WTC11 (cell line): ENCODE measurements at regions not wholly inside any gene's neighbourhood (a gene's known extent, or its start where the extent isn't known, plus 50 kb on each side); places are given as distances from the start of the nearest gene placed in this dataset.

Source experiments
- ATAC-seq: fragments of 200-7000 bp; cut with Tn5 transposase; 2 replicates; pipeline ENCODE4 v1.10.0; 2021; ENCODE audit warnings: mild to moderate bottlenecking, moderate library complexity
- CTCF ChIA-PET: fragments of 300-600 bp; sonication (Branson Sonifier 250); formaldehyde crosslinking; loops from one replicate; lab custom pipeline; 2021; ENCODE audit warnings: antibody characterized with exemption; lab: Charles Lee
- POLR2A ChIA-PET: fragments of 350-600 bp; sonication (Branson Sonifier 250); formaldehyde crosslinking; loops from one replicate; lab custom pipeline; 2021; ENCODE audit warnings: antibody characterized with exemption; lab: Charles Lee
- DNase-seq: peaks from one replicate; pipeline ENCODE4 v3.0.0; 2021; ENCODE audit warnings: low spot score
- H3K27ac Mint-ChIP-seq: 2 replicates; pipeline ENCODE4 v1.8.0; 2021; ENCODE audit warnings: mixed read lengths
- H3K27me3 Mint-ChIP-seq: 2 replicates; pipeline ENCODE4 v1.8.0; 2021; ENCODE audit warnings: low read depth, mild to moderate bottlenecking, moderate library complexity, mixed read lengths
- H3K36me3 Mint-ChIP-seq: 2 replicates; pipeline ENCODE4 v1.8.0; 2021; ENCODE audit warnings: mixed read lengths
- H3K4me1 Mint-ChIP-seq: 2 replicates; pipeline ENCODE4 v1.8.0; 2022; ENCODE audit warnings: mixed read lengths
- H3K4me3 Mint-ChIP-seq: 2 replicates; pipeline ENCODE4 v1.8.0; 2021; ENCODE audit warnings: mild to moderate bottlenecking, moderate library complexity, mixed read lengths
- H3K9me3 Mint-ChIP-seq: 2 replicates; pipeline ENCODE4 v1.8.0; 2021; ENCODE audit warnings: mixed read lengths
- AFF4 ChIP-seq: sonication (generic); formaldehyde crosslinking; IDR thresholded peaks from 2 replicates; pipeline ENCODE4 v1.8.1; 2023; ENCODE audit warnings: mild to moderate bottlenecking, missing genetic modification reagents, borderline replicate concordance
- CREB1 ChIP-seq: sonication (generic); formaldehyde crosslinking; IDR thresholded peaks from 2 replicates; pipeline ENCODE4 v1.8.0; 2023; ENCODE audit warnings: mild to moderate bottlenecking, missing genetic modification reagents
- CREM ChIP-seq: sonication (generic); formaldehyde crosslinking; IDR thresholded peaks from 2 replicates; pipeline ENCODE4 v1.8.1; 2022; ENCODE audit warnings: mild to moderate bottlenecking, missing genetic modification reagents, moderate library complexity
- E2F5 ChIP-seq: sonication (generic); formaldehyde crosslinking; IDR thresholded peaks from 2 replicates; pipeline ENCODE4 v1.8.1; 2022; ENCODE audit warnings: mild to moderate bottlenecking, moderate library complexity, missing genetic modification reagents
- EMX1 ChIP-seq: fragments of 250-450 bp; sonication (Bioruptor Pico); IDR thresholded peaks from 2 replicates; pipeline ENCODE4 v1.8.0; 2021; ENCODE audit warnings: mild to moderate bottlenecking
- ESRRA ChIP-seq: sonication (generic); formaldehyde crosslinking; IDR thresholded peaks from 2 replicates; pipeline ENCODE4 v1.8.1; 2022; ENCODE audit warnings: mild to moderate bottlenecking, missing genetic modification reagents, borderline replicate concordance
- FOXJ3 ChIP-seq: sonication (generic); formaldehyde crosslinking; IDR thresholded peaks from 2 replicates; pipeline ENCODE4 v1.9.0; 2021; ENCODE audit warnings: missing genetic modification reagents, mild to moderate bottlenecking, borderline replicate concordance
- GABPB1 ChIP-seq: sonication (generic); formaldehyde crosslinking; IDR thresholded peaks from 2 replicates; pipeline ENCODE4 v1.8.1; 2023; ENCODE audit warnings: mild to moderate bottlenecking, missing genetic modification reagents
- HMGA2 ChIP-seq: fragments of 250-450 bp; sonication (Bioruptor Pico); IDR thresholded peaks from 2 replicates; pipeline ENCODE4 v1.4.0; 2021; ENCODE audit warnings: mild to moderate bottlenecking, moderate library complexity
- JUN ChIP-seq: sonication (generic); formaldehyde crosslinking; IDR thresholded peaks from 2 replicates; pipeline ENCODE4 v1.8.0; 2023; ENCODE audit warnings: mild to moderate bottlenecking, missing genetic modification reagents
- MLX ChIP-seq: sonication (generic); formaldehyde crosslinking; IDR thresholded peaks from 2 replicates; pipeline ENCODE4 v1.8.1; 2023; ENCODE audit warnings: mild to moderate bottlenecking, missing genetic modification reagents, moderate library complexity
- MYBL2 ChIP-seq: sonication (generic); formaldehyde crosslinking; IDR thresholded peaks from 2 replicates; pipeline ENCODE4 v1.8.1; 2023; ENCODE audit warnings: mild to moderate bottlenecking, moderate library complexity, missing genetic modification reagents
- NFE2L1 ChIP-seq: sonication (generic); formaldehyde crosslinking; IDR thresholded peaks from 2 replicates; pipeline ENCODE4 v1.8.1; 2023; ENCODE audit warnings: missing genetic modification reagents
- RORB ChIP-seq: fragments of 250-450 bp; sonication (Bioruptor Pico); IDR thresholded peaks from 2 replicates; pipeline ENCODE4 v1.9.0; 2021; ENCODE audit warnings: mild to moderate bottlenecking
- ZMAT4 ChIP-seq: fragments of 250-450 bp; sonication (Bioruptor Pico); IDR thresholded peaks from 2 replicates; pipeline ENCODE4 v1.9.0; 2021; ENCODE audit warnings: mild to moderate bottlenecking
- ZNF121 ChIP-seq: sonication (generic); formaldehyde crosslinking; IDR thresholded peaks from 2 replicates; pipeline ENCODE4 v1.8.0; 2023; ENCODE audit warnings: missing genetic modification reagents
- ZNF263 ChIP-seq: sonication (generic); formaldehyde crosslinking; IDR thresholded peaks from 2 replicates; pipeline ENCODE4 v1.8.1; 2022; ENCODE audit warnings: low read depth, mild to moderate bottlenecking, moderate library complexity, missing genetic modification reagents
- TF ChIP-seq, protein P1 (sequence below): sonication (generic); formaldehyde crosslinking; conservative IDR thresholded peaks from 2 replicates; pipeline ENCODE4 v1.8.1; 2022; ENCODE audit warnings: mild to moderate bottlenecking, missing genetic modification reagents
- TF ChIP-seq, protein P2 (sequence below): sonication (generic); formaldehyde crosslinking; IDR thresholded peaks from 2 replicates; pipeline ENCODE4 v1.8.1; 2022; ENCODE audit warnings: mild to moderate bottlenecking, missing genetic modification reagents, moderate library complexity, borderline replicate concordance
- TF ChIP-seq, protein P3 (sequence below): sonication (generic); formaldehyde crosslinking; IDR thresholded peaks from 2 replicates; pipeline ENCODE4 v1.8.0; 2023; ENCODE audit warnings: missing genetic modification reagents, mild to moderate bottlenecking, borderline replicate concordance

DNA sequence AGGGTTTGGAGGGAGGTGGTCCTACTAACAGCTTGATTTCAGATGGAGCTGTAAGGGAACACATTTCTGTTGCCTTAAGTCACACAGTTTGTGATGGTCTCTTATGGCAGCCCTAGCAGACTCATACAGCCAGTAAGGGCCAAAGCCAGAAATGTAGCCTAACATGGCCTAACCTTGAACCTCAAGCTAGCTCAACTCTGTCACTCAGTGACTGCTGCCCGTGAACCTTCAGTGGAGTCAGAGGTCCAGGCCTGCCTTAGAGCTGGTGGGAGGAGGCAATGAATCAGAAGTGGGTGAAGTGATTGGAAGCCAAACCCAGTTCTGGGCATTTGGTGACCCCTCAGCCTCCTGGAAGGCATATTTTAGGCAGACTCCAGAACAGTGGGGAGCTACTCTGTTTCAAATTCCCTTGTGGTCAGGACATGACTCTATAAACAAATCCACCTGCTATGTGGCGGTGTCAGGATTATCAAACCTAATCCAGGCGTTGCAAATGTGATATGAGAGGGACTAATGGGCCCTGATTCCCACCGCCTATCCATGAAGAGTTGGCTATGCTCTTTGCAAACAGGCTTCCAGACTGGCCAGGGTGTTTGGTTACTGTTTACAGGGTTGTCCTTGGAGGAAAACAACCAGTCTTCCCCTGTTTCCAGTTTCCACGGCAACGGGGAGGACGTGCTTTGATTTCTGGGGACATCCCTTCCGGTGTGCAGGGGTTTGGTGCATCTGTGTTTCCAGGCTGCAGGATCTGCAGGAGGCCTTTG lies 105.9 kb upstream of the AGBL1 start:
- no peaks in the 10 kb centered on the region for H3K36me3 Mint-ChIP-seq
- H3K4me1 Mint-ChIP-seq, result peaks cover 8% of the 10 kb centered on the region
- CTCF ChIA-PET, result no interaction called here
- H3K9me3 Mint-ChIP-seq, result peaks cover 14% of the 10 kb centered on the region
- ATAC-seq (peak; percentile 66), DNase-seq (peak; percentile 45)
- TF ChIP-seq CREB1 (CRISPR knock-in tag), result no peak
- TF ChIP-seq ZNF121 (CRISPR knock-in tag), result no peak
- TF ChIP-seq, protein P1, sequence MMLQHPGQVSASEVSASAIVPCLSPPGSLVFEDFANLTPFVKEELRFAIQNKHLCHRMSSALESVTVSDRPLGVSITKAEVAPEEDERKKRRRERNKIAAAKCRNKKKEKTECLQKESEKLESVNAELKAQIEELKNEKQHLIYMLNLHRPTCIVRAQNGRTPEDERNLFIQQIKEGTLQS (CRISPR knock-in tag), result no peak
- no peak for TF ChIP-seq MLX
- TF ChIP-seq AFF4, result no peak
- TF ChIP-seq ZMAT4 (CRISPR knock-in tag), result no peak
- TF ChIP-seq, protein P2, sequence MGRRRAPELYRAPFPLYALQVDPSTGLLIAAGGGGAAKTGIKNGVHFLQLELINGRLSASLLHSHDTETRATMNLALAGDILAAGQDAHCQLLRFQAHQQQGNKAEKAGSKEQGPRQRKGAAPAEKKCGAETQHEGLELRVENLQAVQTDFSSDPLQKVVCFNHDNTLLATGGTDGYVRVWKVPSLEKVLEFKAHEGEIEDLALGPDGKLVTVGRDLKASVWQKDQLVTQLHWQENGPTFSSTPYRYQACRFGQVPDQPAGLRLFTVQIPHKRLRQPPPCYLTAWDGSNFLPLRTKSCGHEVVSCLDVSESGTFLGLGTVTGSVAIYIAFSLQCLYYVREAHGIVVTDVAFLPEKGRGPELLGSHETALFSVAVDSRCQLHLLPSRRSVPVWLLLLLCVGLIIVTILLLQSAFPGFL (CRISPR knock-in tag), result no peak
- no peak for TF ChIP-seq CREM (CRISPR knock-in tag)
- no peak for TF ChIP-seq E2F5 (CRISPR knock-in tag)
- TF ChIP-seq FOXJ3, result no peak
- TF ChIP-seq RORB (CRISPR knock-in tag), result no peak
- TF ChIP-seq NFE2L1 (CRISPR knock-in tag), result no peak
- no peak for TF ChIP-seq MYBL2 (CRISPR knock-in tag)
- TF ChIP-seq EMX1 (CRISPR knock-in tag), result no peak
- no peak for TF ChIP-seq JUN (CRISPR knock-in tag)
- TF ChIP-seq ESRRA, result no peak
- TF ChIP-seq HMGA2 (CRISPR knock-in tag), result no peak
- no peak for TF ChIP-seq ZNF263
- TF ChIP-seq, protein P3, sequence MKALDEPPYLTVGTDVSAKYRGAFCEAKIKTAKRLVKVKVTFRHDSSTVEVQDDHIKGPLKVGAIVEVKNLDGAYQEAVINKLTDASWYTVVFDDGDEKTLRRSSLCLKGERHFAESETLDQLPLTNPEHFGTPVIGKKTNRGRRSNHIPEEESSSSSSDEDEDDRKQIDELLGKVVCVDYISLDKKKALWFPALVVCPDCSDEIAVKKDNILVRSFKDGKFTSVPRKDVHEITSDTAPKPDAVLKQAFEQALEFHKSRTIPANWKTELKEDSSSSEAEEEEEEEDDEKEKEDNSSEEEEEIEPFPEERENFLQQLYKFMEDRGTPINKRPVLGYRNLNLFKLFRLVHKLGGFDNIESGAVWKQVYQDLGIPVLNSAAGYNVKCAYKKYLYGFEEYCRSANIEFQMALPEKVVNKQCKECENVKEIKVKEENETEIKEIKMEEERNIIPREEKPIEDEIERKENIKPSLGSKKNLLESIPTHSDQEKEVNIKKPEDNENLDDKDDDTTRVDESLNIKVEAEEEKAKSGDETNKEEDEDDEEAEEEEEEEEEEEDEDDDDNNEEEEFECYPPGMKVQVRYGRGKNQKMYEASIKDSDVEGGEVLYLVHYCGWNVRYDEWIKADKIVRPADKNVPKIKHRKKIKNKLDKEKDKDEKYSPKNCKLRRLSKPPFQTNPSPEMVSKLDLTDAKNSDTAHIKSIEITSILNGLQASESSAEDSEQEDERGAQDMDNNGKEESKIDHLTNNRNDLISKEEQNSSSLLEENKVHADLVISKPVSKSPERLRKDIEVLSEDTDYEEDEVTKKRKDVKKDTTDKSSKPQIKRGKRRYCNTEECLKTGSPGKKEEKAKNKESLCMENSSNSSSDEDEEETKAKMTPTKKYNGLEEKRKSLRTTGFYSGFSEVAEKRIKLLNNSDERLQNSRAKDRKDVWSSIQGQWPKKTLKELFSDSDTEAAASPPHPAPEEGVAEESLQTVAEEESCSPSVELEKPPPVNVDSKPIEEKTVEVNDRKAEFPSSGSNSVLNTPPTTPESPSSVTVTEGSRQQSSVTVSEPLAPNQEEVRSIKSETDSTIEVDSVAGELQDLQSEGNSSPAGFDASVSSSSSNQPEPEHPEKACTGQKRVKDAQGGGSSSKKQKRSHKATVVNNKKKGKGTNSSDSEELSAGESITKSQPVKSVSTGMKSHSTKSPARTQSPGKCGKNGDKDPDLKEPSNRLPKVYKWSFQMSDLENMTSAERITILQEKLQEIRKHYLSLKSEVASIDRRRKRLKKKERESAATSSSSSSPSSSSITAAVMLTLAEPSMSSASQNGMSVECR (CRISPR knock-in tag), result no peak
- no peak for TF ChIP-seq GABPB1 (CRISPR knock-in tag)
- POLR2A ChIA-PET, result no interaction called here
- H3K4me3 Mint-ChIP-seq, result no peak overlapping the region
- peak overlapping the region; percentile 29; the same call in 1 of the 2 replicates for H3K27ac Mint-ChIP-seq
- H3K27me3 Mint-ChIP-seq, result no peaks in the 10 kb centered on the region
